ENCODE measurements at regions not wholly inside any gene's neighbourhood (a gene's known extent, or its start where the extent isn't known, plus 50 kb on each side); places are given as distances from the start of the nearest gene placed in this dataset.

DNA sequence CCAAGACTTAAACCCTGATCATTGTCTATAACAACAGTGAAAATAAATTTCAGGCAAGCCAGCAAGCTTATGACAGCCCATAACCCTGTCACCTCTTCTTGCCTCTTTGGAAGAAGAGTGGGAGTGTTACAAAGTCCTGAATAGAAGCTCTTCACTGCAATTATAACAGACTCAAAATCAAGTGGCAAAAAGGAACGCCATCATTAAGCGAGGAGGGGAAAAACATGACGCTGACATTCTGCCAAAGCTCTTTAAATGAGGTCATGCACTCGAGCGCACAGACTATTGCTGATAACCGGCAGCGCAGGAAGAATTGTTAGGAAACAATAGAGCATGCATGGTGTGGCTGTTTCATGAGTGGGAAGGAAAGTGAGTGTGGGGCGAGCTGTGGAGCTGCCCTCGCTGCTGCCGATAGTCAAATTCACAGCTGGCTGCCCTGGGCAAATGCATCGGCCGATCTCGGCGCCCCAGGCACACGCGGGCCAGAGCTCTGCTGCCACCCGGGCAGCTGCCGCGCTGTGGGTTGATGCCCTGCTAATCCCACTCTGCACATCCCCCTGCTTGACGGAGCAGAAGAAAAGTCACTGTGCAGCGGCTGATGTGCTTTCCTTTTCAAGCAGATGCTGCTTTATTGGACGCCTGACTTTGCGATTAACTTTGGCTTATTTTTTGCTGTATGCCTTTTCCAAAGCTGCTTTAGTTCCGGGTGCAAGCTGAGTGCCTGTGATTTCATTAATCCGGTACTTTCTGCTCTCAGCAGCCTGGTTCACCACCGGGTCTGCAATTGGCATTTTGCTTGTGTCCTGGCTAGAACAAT is 102.4 kb upstream of the ST6GALNAC5 start:
- DNase-seq: peak; percentile 18

DNA sequence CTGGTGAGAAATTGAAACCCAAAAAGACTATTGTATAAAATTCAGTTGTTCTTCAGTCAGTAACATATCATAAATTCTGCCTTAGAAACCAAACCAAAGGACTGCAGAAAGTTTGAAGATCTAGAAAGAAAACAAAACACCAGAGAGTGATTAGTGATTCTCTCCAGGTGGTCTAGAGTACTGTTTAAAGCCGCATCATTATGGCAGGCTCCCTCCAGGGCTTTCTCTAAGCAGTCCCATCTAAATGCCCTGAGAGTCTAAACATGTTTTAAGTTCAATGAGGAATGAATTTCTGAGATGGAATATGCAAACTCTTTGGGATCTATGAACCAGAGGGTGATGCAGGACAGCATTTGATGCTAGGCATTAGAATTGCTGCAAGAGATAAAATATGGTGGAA is 100.9 kb upstream of the ST6GALNAC5 start:
- no peak for DNase-seq

DNA sequence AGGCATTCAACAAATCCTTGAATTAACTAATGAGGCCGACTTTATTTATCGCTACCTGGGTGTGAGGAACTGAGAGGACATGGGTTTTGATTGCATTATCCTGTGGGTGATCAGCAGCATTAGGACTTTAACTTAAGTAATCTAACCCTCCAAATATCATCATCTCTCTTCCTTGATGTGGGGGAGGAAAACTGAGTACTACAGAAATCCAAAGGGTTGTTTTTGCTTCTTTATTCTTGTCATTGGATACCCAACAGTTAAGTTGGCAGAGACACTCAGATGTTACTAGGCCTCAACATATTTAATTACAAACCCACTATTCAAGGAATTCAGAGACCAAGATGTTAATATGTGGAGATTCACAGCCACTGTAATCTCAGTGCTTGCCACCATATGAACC is 97.4 kb upstream of the ST6GALNAC5 start:
- DNase-seq: no peak

DNA sequence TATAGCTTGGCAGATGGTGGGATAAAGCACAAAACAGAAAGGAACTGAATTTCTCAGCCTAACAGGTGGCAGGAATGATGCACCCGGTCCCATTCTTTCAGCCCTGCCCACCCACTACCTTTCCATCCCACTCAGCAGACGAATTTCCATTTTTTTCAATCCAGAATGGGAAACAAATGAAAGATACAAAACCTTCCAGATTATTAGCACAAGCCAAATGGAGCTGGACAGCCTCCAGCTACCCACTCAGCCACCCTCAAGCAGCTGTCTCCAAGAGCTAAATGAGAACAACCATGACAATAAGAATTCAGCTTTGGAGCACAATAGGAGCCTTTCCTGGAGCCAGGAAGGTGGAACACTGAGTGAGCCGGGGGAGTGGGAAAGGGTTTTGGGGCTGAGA is 96.3 kb upstream of the ST6GALNAC5 start:
- peak; percentile 23 for DNase-seq

DNA sequence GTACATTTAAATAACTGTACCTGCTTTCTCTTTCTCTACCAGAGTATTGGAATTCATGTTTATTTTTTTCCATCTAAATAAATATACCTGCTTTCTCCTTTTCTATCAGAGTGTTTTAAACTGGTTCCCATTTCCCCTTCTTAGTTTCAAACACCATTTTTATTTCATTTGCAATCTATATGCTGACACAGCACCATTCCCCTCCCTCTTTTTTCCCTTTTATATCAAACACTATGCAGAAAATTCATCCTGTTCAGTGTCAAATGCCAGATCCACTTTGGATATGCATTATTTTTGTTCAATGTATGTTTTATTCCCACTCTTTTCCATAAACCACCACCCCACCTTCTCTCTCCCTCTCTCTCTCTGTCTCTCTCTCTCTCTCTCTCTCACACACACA is 85.8 kb upstream of the ST6GALNAC5 start:
- no peak for DNase-seq

DNA sequence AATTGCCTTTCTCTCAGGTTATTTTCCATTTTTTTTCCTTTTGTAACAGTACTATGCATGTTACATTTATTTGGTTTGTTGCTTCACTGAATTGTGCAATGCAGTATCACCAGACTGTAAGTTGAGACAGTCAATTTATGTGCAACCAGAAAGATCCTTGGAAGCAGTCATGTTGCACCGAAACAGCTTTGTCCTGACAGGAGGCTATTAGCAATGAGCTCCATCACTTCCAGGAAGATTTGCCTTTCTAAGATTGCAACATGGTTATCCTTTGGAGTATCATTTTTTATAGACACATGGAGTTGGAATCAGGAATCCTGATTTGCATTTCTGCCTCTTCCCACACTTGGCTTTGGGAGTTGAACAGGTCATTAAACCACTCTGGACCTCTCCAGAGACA is 84.5 kb upstream of the ST6GALNAC5 start:
- peak; percentile 14 for DNase-seq

DNA sequence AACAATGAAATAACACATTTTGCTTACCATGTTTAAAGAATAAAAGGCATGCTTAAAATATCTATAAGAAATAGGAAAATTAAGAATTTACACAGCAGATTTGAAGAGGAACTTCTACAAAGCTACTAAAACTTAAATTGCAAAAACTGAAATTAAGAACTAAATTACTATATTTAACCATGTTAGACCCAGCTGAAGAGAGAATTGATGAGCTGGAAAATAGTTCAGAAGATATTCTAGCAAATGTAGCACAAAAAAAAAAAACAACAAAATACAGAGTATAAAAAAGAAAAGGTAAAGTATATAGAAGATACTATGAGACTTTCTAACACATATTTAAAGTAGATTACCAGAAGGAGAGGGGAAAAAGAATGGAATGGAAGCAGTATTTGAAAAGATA is 82.8 kb upstream of the ST6GALNAC5 start:
- no peak for DNase-seq

DNA sequence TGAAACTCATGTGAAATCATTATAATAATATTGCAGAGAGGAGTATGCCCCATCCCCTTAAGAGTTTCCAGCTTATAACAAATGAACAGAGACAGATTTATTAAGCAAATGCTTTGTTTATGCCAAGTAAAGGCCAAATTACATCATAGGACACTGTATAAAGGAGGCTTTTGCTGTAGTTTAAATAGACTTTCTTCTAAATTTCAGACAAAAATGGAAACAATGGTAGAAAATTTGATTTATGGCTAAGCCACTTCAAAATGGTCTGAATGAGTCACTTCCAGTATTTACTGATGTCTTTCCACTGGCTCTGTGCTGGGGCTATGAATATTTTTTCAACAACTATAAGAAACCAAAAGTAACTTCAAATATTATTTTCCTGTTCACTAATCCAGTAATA is 81.1 kb upstream of the ST6GALNAC5 start:
- DNase-seq: no peak

DNA sequence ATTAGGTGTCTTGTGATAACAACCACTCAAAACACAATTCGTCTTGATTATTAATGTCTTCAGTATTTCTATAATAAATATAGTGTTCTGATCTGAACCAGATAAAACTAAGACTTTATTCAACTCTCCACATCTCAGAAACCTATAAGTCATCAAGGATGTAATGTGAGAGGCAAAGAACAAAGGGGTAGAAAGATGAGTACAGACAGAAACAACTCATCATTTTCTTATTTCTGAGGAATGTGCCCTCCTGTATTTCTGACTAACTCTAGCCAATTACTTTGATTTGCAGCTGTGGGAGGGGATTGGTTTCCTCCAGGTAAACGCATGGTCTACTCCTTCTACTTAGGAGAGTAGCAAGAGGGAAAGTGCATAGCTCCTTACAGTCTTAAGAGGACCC is 73.7 kb upstream of the ST6GALNAC5 start:
- DNase-seq: no peak

DNA sequence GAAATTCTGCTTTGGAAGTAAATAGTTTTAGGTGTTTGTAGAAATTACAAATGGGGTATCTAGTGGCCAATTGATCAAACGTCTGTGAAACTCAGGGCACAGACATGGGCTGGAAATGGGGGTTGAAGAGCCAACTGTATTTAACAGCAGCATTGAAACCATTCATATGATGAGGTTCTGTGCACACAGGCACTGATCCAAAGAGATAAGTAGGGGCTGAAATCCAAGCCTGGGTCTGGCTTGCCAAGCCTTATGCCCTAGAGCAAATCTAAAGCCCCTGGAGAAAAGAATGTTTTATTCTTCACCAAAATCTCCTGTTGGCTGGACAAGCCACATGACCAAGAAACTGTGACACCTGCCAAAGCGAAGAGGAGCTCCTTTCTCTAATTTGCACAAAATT is 67.6 kb upstream of the ST6GALNAC5 start:
- DNase-seq: no peak

DNA sequence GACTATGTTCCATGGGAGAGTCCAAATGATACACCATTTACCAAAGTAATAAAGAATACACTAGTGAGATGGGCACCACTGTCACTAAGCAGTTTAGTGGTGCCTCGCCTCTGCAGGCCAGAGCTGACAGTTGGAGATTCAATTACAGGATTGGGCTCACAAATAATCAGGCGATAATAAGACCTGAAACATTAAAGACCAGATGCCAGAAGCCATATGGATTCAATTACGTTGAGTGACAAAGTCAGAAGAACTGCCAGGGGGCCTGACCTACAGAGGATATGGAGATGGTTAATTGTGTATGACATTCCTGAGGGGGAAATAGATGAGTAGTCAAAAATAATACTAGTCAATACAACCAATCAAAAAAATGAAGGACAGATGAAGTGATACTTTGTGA is 65.2 kb upstream of the ST6GALNAC5 start:
- DNase-seq: no peak

DNA sequence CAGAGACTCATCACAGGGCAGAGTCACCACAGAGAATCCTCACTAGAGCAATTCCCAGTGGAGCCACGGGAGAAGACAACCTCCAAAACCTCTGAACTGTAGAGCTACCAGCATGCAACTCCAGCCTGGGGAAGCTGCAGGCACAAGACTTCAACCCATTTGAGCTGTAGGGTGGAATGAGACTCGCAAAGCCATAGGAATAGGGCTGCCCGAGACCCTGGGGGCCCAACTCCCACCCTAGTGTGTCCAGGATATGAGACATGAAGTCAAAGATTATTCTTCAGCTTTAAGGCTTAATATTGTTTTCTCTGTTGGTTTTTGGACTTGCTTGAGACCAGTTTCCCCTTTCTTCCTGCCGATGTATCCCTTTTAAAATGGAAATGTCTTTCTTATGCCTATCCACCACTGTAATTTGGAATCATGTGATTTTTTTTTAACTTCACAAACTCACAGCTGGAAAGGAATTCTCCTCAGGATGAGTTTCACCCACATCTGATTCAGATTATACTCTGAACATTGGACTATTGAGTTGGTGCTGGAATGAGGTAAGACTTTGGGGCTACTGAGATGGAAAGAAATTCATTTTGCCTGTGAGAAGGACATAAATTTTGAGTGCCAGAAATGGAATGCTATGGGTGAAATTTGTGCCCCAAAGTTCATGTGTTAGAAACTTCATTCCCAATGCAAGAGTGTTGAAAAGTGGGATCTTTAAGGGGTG is 59.6 kb upstream of the ST6GALNAC5 start:
- DNase-seq: no peak

Data from right hindlimb (tissue), 1 donor.